Fibroblast of pulmonary artery (primary cell): ENCODE measurements at regions not wholly inside any gene's neighbourhood (a gene's known extent, or its start where the extent isn't known, plus 50 kb on each side); places are given as distances from the start of the nearest gene placed in this dataset.
"Not testable (repeated sequence)": the region's sequence is repeated elsewhere in the genome, so short reads cannot be mapped to it uniquely, and the experiment has no call there.

ENCODE experiments used
- DNase-seq: peaks from one replicate; pipeline ENCODE4 v3.0.0-alpha.2; 2010; ENCODE audit warnings: low read depth
- H3K4me3 ChIP-seq: replicated peaks from 2 replicates; pipeline ENCODE4 v1.5.1; 2011; ENCODE audit warnings: low read depth, mild to moderate bottlenecking, control low read depth, low read length, moderate library complexity
- CTCF ChIP-seq: IDR thresholded peaks from 2 replicates; pipeline ENCODE4 v1.5.1; 2011; ENCODE audit warnings: mild to moderate bottlenecking, control low read depth, low read length, inconsistent platforms; ENCODE audit errors: missing control alignments

- H3K4me3 ChIP-seq, result no peak overlapping the region
- TF ChIP-seq CTCF, result no peak
- DNase-seq, result no peak
Observed at GRCh38 chr17:56718515-56718914, 115.2 kb downstream of the C17orf67 start.

- H3K4me3 ChIP-seq, result no peak overlapping the region
- no peak for TF ChIP-seq CTCF
- no peak for DNase-seq
Observed at GRCh38 chr17:56723421-56723820, 110.3 kb downstream of the C17orf67 start.

- DNase-seq, result no peak
- TF ChIP-seq CTCF, result no peak
- no peak overlapping the region for H3K4me3 ChIP-seq
Observed at GRCh38 chr17:56724664-56725063, 109.1 kb downstream of the C17orf67 start.

DNA sequence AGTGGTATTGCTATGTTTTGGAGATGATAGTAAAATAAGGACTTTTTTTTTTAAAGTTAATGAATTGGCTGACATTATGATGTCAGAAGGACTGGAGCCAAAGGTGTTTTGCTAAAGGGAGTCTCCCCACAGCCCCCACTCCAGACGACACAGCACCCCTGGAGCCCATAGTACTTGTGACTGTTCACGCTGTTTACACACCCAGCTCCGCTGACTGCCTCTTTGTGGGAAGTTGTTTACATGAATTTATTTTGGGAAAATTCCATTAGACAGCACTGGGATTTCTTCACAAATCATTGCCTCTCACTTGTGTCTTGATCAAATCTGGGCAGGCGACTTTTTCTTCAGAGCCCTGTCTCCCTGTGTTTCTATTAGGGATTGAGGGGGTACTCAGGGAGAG is 108.6 kb downstream of the C17orf67 start:
- H3K4me3 ChIP-seq, result no peak overlapping the region
- DNase-seq, result no peak
- no peak for TF ChIP-seq CTCF

DNA sequence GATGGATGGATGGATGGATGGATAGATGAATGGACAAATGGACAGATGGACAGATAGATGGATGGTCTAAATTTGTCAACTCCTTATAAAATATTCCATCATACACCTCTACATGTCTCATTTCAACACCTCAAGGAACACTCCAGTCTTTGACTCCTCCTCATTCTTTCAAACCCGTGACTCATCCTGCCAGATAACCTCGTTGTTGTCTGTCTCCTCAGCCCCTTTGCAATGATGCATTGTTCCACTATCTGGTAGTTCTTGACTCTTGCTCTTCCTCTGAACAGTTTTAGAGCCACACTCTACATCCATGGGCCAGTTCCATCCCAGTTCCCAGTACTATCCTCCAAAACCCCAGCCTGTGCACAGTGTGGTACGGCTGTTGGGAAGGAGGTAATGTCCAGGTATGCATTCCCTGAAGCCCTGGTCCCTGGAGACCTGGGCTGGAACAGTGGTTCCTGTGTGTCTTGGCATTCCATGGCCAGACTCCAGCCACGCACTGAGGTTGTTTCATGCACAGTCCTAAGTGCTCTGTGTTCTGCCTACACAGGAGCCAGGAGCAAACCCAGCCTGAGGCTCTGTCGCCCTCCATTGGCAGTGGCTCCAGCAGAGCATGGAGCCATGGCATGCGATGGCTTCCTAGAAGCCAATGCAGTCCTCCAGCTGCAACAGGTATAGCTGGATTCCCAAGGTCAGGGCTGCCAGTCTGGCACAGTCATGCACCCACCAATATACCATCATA is 105.7 kb downstream of the C17orf67 start:
- DNase-seq, result no peak
- no peak for TF ChIP-seq CTCF
- H3K4me3 ChIP-seq, result no peak overlapping the region

- not testable (repeated sequence) for DNase-seq
Observed at GRCh38 chr17:56731096-56731495, 102.6 kb downstream of the C17orf67 start.

DNA sequence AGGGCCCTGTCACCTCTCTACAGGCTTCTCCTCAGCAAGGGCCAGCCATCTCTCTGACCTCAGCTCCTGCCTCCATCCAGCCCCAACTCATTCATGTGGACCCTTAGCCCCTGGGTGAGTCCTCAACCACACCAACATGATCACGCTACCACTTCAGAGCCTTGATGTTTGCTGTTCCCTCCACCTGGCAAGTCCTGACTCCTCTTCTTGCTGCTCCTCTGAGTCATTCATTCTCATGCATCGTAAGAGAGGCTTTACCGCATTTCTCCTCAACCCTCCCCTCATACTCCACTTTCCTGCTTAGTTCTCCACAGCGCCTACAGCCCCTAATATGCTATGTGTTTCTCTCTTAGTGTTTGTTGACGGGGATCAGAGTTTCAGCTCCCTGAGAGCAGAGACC is 99.9 kb downstream of the C17orf67 start:
- no peak for TF ChIP-seq CTCF
- no peak for DNase-seq
- no peak overlapping the region for H3K4me3 ChIP-seq

More at GRCh38 chr17:56731096-56731495, 102.6 kb downstream of the C17orf67 start:
- H3K4me3 ChIP-seq, result not testable (repeated sequence)
